ENCODE measurements at regions not wholly inside any gene's neighbourhood (a gene's known extent, or its start where the extent isn't known, plus 50 kb on each side); places are given as distances from the start of the nearest gene placed in this dataset.

DNA sequence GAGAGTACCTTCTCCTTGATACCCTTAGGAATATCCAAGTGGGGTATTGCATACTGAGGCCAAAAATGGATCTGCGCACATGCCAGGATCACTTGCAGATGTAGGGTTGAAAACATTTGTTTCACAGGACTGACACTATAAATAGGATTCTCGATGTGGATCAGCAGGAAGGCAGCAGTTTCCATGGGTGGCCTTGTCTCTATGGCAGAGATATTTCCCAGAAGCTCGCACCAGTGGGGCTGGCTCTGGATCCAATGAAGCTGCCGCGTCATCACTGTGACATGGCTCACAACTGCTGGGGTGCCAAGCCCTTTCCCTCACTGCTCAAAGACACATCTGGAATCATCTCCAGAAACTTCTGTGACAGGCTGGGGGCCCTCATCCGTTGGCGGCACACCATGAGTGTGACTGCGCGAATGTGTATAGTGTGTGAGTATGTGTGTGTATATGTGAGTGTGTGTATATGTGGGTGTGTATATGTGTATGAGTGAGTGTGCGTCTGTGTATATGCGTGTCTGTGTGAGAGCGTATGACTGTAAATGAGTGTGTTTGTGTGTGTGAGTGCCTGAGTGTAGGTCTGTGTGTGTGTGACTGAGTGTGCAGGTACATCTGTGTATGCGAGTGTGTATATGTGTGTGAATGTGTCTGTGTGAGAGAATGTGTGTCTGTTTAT lies 182.5 kb downstream of the GAS1 start:
- DNase-seq, result no peak

GRCh38 chr9:86764221-86764624 lies 183.1 kb downstream of the GAS1 start:
- DNase-seq, result no peak

DNA sequence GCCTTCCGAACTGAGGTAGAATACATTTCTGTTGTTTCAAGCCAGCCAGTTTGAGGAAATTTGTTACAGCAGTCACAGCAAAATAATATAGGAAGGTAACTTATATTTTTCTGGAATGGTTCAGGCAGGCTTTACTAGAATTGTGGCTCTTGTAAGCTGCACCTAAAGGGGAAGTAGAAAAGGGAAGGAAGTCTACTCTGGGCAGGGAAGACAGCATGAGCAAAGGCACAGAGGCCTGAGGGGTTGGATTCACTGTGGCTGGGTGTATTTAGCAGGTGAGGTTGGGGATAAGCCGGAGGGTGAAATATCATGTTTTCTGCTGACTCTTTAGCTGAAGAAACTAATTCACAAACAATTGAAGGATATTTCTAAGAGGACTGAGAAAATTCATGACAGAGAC lies 183.5 kb downstream of the GAS1 start:
- no peak for DNase-seq

DNA sequence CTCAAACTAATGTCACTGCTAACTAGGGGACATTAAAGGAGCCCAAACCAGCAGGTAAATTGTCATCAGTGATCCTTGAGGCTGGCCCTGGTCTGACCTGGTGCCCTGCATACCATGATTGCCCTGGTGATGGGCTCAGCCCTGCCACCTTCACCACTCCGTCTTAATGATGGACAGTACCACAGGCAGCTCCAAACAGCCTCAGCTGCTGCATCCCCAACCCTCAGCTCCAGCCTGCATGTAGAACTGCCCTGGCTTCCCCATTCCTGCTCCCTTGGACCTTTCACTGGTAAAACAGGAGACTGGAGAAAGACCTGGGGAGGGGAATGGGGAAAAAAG lies 190.0 kb downstream of the GAS1 start:
- no peak for DNase-seq

DNA sequence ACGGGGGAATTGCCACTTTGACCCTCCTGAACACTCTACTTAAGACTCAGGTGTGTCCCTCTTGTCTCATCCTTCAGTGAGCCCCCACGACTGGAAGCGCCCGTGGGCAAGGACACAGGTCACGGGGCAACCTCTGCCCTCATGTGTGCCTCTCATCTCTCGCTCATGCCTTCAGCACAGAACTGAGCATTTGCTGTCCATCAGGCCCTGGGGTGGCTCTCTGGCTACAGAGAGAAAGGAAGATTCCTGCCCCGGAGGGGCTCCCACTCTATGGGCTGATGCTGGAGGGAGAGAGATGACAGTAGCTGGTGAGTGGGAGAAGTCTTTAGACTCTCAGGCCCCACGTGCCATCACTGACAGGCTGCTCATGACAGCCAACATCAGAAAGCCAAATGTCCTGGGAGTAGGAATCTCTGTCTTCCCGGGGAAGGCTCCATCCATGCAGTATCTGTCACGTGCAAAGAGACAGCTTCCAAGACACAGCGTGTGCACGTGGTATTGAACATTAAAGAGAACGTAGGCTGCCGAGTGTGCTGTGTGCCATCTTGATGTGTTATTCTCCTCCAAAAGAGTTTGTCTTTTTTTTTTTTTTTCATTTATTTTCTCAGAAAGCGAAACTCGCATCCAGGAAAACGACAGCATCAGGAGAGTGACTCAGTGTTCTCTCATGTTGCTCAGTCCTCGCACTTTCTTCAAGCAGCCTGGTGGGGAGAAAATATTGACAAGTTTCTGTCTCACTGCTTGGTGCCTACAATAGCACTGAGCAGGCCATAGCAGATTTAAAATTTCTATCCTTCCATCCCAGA lies 190.5 kb downstream of the GAS1 start:
- DNase-seq, result no peak

DNA sequence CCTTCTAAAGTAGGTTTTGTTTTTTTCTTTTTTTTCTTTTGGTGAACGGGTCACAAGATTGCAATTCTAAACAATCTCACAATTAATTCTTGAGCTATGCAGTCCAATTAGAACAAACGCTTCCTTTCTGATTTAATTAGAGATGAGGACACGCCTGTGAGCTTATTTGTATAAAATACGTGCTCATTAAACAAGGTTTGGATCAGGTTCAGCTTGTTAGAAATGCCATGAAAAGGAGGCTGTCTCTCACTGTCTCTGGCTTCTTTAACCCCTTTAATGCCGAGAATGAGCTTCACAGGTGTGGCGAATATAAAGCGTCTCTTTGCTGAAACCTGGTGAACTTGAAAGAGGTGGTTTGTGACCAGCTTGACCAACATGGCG lies 191.8 kb downstream of the GAS1 start:
- DNase-seq, result no peak

- DNase-seq, result no peak
These were observed 192.4 kb downstream of the GAS1 start for GRCh38 chr9:86754581-86755560.

DNA sequence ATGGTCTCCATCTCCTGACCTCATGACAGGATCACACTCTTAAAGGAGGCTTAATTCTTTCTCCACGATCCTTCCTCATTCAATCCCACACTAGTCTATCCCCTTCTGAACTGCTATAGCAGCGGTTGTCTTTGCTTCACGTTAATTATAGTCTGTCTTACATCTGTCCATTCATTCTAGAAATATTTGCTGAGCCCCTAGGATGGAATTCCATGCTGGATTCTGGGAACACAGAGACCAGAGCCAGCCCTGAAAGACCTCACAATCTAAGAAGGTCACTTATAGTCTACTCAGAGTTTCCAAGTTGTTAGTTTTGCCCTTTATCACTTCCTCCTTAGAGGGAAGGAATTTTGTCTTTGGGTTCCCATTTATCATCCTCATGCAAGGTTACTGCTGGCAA lies 193.5 kb downstream of the GAS1 start:
- no peak for DNase-seq

- no peak for DNase-seq
These were observed 194.6 kb downstream of the GAS1 start for GRCh38 chr9:86752733-86753132.

GRCh38 chr9:86751956-86752355 lies 195.3 kb downstream of the GAS1 start:
- no peak for DNase-seq

DNA sequence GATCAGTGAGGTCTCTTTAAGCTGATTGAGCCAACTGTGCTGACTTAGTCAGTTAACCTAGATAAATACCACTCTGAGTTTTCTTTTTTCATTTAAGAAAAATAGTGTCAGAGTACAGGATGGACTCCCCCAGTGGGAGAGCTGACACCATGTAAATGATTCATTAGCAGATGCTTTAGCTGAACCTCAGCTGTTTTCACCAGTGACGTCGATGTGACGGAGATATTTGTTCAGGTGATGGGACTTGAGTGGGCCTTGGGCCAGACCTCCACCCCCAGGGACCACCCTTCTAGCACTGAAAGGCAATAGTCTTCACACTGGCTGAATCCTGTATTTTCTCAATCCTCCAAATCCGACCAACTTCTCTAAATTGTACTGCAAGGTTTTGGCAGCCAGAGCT lies 196.1 kb downstream of the GAS1 start:
- no peak for DNase-seq

DNA sequence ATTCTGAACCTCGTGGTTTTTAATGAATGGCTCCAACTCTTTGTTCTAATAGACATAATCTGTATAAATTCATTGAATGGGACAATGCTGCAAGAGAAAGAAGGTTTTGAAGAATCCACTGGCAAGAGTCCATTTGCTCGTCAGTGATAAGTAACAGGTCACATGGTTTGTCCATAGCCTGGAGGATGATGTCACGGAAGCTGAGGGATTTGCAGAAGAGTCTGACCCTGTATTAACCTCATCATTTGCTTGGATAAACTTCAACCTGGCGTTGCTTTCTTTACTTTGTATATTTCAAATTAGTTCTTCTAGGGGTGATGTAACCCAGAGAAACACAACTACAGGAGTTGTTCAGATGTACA lies 197.4 kb downstream of the GAS1 start:
- peak in 4 of 56 donors; percentile 1 to 41 (median 10) for DNase-seq

GRCh38 chr9:86749161-86749893 lies 198.0 kb downstream of the GAS1 start:
- no peak for DNase-seq

DNA sequence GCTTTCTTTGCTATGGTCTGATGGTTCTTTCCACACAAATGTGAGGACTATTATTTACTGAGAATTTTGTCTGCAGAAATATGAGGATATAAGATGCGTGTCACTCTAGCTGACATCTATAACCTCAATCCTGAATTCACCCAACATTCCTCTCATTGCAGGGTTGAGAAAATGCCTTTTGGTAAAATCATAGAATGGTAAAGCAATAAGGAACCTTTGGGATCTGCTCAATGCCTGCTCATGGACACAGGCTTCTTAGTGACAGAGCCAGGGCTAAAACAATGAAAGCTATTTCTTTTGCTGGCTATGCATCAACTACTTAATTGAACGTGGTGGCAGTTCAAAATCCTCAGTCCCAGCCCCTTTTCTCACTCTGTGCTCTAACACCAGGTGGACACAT lies 199.6 kb downstream of the GAS1 start:
- no peak for DNase-seq

DNA sequence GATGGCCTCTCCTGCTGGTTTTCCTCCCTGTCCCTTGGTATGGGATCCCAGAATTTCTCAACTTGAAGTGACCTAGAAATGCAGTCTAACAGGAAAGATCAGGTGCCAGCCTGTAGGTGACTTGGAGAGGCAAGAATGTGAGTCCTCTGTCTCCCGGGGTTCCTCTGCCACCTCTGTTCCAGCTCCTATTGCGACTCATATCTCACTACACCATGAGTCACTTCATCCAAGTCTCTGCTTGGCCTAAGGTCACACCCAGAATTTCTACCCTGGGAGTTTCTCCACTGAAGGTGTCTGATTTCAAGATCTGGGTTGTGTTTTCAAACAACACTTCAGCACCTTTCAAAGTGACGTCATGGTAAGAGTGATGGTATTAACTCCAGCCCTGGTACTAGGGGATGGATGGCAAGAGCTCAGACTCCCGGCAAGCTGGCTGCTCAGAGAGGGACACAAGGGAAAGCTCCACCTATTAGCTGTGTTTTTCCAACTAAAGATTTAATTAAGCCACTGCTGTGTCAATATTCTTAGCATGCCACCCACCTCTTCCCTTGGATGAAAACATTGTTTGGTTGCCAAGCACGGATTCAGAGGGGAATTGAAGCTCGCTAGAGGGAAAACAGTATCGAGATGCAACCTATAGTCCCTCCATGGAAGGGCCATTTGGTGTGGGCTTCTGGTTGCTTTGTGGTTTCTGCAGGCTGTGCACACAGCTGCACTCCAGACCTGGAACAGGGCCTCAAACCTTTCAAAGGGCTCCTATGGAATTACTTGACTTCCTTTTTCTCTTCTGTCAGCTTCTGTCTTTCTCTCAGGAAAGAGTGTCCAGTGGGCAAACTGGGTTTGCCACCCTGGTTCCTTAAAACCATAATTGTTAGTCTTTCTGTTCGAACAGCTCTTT lies 205.7 kb downstream of the GAS1 start:
- no peak for DNase-seq

DNA sequence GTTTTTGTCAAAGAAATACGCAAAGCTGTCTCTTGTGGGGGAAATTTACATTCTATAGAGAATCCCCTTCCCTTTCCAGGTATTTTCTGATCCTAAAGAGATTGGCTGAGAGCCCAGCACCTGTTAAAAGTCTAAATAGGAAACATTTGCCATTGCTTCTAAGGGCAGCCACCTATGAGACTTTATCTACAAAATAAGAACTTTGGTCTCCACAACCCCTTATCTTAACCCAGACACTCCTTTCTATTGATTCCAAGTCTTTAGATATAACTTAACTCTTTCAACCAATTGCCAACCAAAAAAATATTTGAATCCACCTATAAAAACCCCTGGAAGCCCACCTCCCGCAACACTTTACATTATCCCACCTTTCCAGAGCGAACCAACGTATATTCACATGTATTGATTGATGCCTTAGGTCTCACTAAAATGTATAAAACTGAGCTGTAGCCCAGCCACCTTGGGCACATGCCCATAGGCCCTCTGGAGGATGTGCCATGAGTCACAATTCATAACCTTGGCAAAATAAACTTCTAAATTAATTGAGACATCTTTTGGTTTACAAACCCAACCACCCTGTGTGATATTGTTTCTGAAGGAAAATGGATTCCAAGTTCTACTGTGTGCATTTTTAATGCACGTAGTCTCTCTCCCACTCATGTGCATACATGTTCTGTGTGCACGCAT lies 211.4 kb downstream of the GAS1 start:
- DNase-seq, result no peak

DNA sequence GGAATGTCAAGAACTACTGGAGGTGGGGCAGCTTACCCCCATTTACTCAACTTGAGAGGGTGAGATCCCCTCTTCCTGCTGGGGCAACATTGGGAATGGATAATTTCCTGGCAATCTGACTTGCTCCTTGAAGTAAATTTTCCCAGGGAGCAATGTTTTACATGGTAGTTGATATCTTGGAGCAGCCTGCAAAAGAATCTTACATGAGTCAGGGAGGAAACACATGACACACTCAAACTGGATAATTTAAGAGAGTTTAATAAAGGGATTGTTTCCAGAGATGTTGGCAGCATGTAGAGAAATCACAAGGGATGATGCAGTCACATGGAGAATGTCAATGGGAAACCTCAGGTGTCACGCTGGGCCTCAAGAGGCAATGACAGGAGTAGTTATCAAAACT lies 212.5 kb downstream of the GAS1 start:
- DNase-seq, result no peak

DNA sequence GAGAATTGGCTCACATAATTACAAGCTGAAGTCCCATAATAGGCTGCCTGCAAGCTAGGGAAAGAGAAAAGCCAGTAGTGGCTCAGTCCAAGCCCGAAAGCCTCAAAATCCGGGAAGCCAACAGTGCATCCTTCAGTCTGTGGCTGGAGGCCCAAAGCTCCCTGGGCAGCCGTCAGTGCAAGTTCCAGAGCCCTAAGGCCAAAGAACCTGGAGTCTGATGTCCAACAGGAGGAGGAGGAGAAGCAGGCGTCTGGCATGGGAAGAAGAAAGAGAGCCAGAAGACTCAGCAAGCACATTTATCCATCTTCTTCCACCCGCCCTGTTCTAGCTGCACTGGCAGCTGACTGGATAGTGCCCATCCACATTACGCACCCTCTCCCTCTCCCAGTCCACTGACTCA lies 213.4 kb downstream of the GAS1 start:
- DNase-seq, result no peak

DNA sequence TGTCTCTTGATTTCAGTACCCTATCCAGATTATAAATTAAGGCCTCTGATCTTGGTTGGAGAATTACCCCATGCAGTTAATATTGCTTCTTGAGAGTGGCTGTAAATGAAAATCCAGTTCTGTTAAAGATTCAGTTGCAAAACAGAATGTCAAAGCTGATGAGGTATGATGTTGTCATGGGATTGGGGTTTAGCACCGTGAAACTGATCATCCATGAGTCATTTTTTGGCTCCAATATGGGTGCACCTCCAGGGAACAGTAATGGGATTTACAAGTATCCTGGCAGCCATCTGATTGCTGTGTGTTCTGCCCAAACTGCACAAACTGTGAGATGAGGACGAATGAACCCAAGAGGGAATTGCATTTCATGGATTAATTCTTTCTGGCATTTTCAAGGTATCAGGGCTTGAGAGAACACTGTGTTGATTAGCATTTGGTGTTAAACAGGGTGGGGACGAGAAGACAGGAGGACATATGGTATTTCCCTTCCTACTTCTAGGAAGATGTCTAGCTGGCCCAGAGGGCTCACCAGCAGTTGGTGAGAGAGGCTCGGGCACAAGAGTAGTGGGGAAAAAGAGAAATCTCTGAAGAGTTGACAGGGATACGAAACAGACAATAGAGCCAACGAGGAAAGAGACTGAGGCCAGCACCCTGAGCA lies 214.7 kb downstream of the GAS1 start:
- no peak for DNase-seq
